ENCODE measurements at regions not wholly inside any gene's neighbourhood (a gene's known extent, or its start where the extent isn't known, plus 50 kb on each side); places are given as distances from the start of the nearest gene placed in this dataset.

DNA sequence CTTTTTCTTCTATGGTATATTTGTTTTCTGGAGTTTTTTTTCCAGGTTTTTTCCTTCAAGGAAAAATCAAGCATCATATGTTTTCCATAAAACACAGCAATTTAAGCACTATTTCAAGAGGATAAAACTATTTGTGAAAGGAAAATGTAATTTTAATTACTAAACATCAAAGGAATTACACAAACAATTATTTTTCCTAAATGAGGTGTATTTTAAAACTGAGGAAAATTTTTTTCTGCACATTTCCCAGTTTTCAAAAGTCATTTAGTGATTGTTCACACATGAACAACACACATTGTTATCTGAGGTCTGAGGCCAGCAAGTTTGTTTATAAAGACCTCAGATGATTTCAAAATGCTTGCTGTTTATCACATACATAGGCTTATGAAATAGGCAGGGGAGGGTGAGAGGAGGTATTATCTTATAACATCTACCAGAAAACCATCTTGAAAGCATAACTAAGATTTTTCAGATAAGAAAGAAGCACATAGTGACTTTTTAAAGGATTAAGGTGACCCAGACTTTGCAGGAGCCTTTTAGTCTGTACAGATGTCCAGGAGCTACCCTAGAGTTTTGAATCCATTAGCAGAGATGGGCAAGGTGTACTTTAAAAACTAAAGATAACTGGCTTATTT lies 381.6 kb downstream of the GJA1 start:
- TF ChIP-seq, protein P1, sequence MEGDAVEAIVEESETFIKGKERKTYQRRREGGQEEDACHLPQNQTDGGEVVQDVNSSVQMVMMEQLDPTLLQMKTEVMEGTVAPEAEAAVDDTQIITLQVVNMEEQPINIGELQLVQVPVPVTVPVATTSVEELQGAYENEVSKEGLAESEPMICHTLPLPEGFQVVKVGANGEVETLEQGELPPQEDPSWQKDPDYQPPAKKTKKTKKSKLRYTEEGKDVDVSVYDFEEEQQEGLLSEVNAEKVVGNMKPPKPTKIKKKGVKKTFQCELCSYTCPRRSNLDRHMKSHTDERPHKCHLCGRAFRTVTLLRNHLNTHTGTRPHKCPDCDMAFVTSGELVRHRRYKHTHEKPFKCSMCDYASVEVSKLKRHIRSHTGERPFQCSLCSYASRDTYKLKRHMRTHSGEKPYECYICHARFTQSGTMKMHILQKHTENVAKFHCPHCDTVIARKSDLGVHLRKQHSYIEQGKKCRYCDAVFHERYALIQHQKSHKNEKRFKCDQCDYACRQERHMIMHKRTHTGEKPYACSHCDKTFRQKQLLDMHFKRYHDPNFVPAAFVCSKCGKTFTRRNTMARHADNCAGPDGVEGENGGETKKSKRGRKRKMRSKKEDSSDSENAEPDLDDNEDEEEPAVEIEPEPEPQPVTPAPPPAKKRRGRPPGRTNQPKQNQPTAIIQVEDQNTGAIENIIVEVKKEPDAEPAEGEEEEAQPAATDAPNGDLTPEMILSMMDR (IDR thresholded peaks at IDR 0.05; ENCODE audit: insufficient read depth, low read length) = no peak
- TF ChIP-seq POLR2AphosphoS5 (IDR thresholded peaks at IDR 0.05; ENCODE audit: low read depth) (no peak), REST (IDR thresholded peaks at IDR 0.05; ENCODE audit: insufficient replicate concordance, low read depth) (no peak), GABPA (IDR thresholded peaks at IDR 0.05; ENCODE audit: low read depth) (no peak), SPI1 (IDR thresholded peaks at IDR 0.05; ENCODE audit: borderline replicate concordance, low read depth) (no peak)
